ENCODE measurements at regions not wholly inside any gene's neighbourhood (a gene's known extent, or its start where the extent isn't known, plus 50 kb on each side); places are given as distances from the start of the nearest gene placed in this dataset.

DNA sequence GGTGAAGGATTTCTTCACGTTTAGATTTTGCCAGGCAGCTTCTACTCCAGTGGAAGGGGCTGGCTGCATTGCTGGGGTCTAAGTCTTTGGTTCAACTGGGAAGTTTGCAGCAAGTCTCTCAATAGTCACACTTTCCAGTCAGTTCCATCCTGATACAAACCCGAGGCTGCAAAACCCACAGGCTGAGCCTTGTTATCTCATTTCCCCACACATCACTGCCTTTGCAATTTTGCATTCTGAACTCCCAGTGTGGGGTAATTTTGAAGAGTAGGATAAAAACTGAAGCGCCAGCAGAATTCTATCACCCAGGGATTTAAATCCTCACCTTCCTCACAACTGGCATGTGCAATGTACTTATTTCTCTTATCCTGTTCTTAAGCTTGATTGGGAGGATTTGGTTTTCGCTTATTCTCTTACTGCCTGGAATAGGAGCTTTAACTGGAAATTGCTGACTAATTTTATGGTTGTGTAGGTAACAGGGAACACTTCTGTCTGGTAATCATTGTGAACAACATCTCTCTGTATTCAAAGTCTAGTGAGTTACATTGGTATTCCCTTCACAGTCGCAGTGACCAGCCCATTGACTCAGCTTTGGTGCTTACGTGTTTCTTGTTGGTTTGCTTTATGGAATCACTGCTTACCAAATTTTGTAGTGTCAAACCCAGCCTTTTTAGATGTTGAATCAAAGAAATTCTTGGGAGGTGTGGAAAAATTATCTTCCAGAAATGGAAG is 142.0 kb upstream of the TOPAZ1 start:
- TF ChIP-seq, protein P1, sequence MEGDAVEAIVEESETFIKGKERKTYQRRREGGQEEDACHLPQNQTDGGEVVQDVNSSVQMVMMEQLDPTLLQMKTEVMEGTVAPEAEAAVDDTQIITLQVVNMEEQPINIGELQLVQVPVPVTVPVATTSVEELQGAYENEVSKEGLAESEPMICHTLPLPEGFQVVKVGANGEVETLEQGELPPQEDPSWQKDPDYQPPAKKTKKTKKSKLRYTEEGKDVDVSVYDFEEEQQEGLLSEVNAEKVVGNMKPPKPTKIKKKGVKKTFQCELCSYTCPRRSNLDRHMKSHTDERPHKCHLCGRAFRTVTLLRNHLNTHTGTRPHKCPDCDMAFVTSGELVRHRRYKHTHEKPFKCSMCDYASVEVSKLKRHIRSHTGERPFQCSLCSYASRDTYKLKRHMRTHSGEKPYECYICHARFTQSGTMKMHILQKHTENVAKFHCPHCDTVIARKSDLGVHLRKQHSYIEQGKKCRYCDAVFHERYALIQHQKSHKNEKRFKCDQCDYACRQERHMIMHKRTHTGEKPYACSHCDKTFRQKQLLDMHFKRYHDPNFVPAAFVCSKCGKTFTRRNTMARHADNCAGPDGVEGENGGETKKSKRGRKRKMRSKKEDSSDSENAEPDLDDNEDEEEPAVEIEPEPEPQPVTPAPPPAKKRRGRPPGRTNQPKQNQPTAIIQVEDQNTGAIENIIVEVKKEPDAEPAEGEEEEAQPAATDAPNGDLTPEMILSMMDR (conservative IDR thresholded peaks at IDR 0.05; ENCODE audit: low read depth, low read length), result no peak
- TF ChIP-seq MAFK (IDR thresholded peaks at IDR 0.05; ENCODE audit: low read depth, low read length) (no peak), POLR2A (IDR thresholded peaks at IDR 0.05; ENCODE audit: low read depth, low read length) (no peak), RAD21 (IDR thresholded peaks at IDR 0.05; ENCODE audit: low read length) (no peak)
- TF ChIP-seq, protein P2, sequence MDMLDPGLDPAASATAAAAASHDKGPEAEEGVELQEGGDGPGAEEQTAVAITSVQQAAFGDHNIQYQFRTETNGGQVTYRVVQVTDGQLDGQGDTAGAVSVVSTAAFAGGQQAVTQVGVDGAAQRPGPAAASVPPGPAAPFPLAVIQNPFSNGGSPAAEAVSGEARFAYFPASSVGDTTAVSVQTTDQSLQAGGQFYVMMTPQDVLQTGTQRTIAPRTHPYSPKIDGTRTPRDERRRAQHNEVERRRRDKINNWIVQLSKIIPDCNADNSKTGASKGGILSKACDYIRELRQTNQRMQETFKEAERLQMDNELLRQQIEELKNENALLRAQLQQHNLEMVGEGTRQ (IDR thresholded peaks at IDR 0.05; ENCODE audit: low read depth, low read length), result no peak

Measured in IMR-90 (cell line).